Head of caudate nucleus (tissue), 42 donors: ENCODE measurements at regions not wholly inside any gene's neighbourhood (a gene's known extent, or its start where the extent isn't known, plus 50 kb on each side); places are given as distances from the start of the nearest gene placed in this dataset.

Experiments used
- DNase-seq, 42 donors: peaks; one replicate each; pipeline versions ENCODE4 v3.0.0 to v3.0.0-alpha.2; 2020 to 2021; ENCODE audit warnings: mixed read lengths in 7 of 42
- intact Hi-C: fragments of 100-400 bp; cut with DNase I; formaldehyde crosslinking; loops from one replicate; pipeline ENCODE4 v1.15.0; 2022

- intact Hi-C loops: no loop called here
- peak in 3 of 42 donors; percentile 3 to 30 (median 15) for DNase-seq
Measured at GRCh38 chr9:89797937-89798455, 193.2 kb downstream of the GADD45G start.

- peak in 2 of 42 donors; percentile 18 to 27 for DNase-seq
- intact Hi-C loops: no loop called here
Measured at GRCh38 chr9:89798547-89799120, 193.8 kb downstream of the GADD45G start.

- peak in 2 of 42 donors; percentile 19 to 30 for DNase-seq
- intact Hi-C loops: no loop called here
Measured at GRCh38 chr9:89799221-89799620, 194.4 kb downstream of the GADD45G start.

GRCh38 chr9:89799766-89800165 is 195.0 kb downstream of the GADD45G start:
- peak in 1 of 42 donors; percentile 18 for DNase-seq
- intact Hi-C loops: loop anchor here (10.0 kb wide), 1 partner anchor 195 kb away; the partner anchor contains the start of gene GADD45G

DNA sequence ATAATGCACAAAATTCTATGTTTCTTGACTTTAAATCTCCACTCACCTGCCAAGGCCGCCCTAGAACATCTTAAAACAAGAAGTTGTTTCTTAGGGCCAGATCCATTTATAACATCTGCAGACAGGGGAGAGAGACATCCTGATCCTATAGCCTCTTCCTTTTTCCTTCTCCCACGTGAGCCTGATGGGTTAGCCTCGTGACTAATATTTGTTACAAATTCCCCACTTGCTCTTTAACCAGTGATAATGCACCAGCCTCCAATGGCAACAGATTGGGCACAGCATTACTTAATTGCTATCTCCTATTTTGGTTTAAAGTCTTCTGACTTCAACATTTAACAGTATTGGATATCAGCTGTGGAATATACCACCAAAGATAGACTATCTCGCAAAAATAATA is 196.5 kb downstream of the GADD45G start:
- peak in 1 of 42 donors; percentile 15 for DNase-seq
- intact Hi-C loops: loop anchor here (10.0 kb wide), 1 partner anchor 197 kb away; the partner anchor contains the start of gene GADD45G

DNA sequence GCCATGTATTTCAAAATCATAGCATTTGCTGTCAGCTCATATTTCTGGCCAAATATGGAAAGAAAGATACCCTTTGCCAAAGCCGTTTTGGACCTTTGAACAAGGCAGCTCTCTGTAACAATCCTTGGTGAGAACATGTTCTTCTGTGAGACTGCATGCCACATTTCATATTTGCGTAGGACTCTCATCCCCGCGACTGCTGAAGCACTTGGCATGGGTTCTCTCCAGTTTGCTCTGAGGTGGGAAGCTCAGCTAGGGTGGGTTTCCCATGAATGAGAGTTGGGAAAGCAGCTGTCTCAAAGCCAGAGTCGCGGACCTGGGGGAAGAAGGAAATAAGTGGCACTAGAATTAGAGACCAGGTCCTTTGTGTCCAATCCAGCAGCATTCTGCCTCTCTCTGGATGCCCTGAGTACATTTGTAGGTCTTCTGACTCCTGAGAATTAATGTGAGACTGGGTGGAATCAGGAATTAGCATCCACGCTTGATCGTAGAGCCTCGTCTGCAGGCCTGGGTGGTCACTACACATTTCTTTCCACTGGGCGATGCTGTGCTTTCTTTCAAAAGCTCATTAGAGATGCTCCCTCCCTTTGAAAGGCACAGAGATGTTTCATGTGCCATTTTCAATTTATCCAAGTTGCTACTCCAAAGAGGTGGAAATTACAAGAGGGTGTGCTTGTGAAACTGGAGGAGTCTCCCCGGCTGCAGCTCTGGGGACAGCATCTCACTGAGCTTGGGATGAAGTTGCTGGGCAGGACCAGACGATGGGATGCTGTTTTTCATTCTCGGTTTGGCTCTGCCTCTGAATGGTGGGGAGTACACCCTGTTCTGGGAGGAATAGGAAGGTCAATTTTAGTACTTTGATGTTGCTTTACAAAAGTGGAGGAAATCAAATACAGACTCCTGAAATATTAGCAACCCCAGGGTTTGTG is 197.2 kb downstream of the GADD45G start:
- intact Hi-C loops: loop anchor here (10.0 kb wide), 1 partner anchor 197 kb away; the partner anchor contains the start of gene GADD45G
- DNase-seq: peak in 8 of 42 donors; percentile 14 to 57 (median 26)

DNA sequence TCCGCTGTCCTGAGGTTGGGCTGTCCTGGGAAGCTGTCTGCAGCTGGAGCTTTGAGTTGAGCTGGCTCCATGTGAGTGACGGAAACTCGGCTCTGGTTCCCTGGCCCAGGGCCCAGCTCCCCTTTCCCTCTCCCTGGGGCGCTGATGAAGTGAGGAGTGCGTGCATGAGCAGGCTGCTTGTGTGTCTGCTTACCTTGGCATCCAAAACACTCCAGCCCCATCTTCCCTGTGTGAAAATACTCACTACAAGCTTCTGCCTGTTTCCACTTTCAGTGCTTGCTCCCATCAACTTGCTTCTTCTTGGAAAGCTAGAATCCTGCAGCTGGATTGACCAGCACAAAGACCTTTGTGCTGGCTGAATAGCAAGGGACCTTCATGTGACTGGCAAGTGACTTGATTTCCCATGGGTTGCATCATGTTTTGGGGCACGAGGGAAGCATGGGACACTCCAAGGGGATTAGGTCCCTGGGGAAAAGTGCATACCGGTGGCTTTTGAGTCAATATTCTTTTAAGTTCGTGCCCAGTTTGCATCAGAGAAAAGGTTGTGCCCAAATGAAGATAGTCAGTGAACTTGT is 198.1 kb downstream of the GADD45G start:
- intact Hi-C loops: loop anchor here (10.0 kb wide), 1 partner anchor 198 kb away; the partner anchor contains the start of gene GADD45G
- peak in 41 of 42 donors; percentile 19 to 86 (median 57) for DNase-seq

DNA sequence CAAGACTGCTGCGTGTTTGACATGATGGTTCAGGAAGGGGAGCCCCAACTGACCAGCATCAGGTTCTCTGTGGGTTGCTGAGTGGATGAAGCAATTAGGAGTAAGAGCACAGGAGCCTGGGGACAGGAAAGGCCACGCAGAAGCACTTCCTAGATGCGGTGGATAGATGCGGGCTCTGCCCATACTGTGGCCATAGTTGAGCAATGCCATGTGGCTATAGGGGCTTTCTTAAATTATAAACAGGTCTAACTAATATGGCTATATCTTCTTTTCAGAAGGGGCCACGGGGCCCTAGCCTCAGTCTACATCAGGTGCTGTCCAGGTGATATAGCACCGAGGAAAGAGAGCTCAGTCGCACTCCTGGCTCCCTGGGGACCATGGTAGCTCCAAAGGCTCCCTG is 198.6 kb downstream of the GADD45G start:
- intact Hi-C loops: loop anchor here (10.0 kb wide), 1 partner anchor 199 kb away; the partner anchor contains the start of gene GADD45G
- DNase-seq: peak in 4 of 42 donors; percentile 9 to 27 (median 22)

- intact Hi-C loops: loop anchor here (10.0 kb wide), 1 partner anchor 200 kb away; the partner anchor contains the start of gene GADD45G
- peak in 3 of 42 donors; percentile 6 to 25 (median 11) for DNase-seq
Measured at GRCh38 chr9:89804766-89805531, 200.1 kb downstream of the GADD45G start.

DNA sequence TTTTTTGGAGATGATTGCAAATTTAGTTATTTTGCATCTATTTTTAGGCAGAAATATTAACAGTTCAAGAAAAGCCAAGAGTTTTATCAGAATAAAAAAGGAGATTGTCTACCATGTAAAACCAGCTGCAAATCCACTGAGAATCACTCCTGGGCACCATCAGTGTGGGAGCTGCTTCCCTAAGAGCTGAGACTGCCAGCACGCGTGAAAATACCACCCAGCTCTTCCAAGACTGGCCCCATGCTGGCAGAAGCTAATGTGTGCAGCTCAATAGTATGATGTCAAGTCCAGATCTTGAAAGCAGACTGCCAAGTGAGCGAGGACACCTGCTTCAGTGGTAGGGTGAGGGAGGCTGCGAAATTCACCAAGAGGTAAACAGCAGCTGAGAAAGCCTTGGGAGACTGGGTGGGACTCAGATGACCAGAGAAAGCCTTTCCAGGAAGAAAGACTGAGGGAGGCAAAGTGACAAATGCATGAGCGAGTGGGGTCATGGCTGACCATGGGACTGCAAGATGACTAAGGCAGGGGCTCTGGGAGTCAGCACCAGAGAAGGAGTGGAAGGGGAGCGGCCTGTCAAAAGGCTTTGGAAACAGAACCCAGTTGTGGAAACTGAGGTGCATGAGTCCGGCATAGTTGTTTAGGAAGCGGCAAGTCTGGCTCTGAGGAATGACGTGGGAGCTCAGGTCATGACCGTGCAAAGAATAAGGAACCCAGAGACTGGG is 200.9 kb downstream of the GADD45G start:
- DNase-seq: peak in 5 of 42 donors; percentile 4 to 30 (median 23)
- intact Hi-C loops: loop anchor here (10.0 kb wide), 1 partner anchor 201 kb away; the partner anchor contains the start of gene GADD45G

- peak in 1 of 42 donors; percentile 17 for DNase-seq
- intact Hi-C loops: loop anchor here (10.0 kb wide), 1 partner anchor 202 kb away; the partner anchor contains the start of gene GADD45G
Measured at GRCh38 chr9:89806371-89807100, 201.7 kb downstream of the GADD45G start.

DNA sequence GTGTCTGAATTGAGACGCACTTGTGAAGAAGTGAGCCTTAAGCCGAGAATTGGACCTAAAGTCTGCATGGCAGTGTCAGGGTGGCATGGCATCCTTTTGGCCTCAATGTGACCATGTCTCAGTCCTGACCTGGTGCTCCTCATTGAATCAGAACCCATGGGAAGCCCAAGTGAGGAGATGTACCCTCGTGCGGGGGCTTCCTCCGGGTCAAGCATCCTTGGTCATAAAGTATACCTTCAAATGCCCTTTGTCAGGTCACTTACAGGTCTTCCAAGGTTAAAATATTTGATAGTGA is 202.2 kb downstream of the GADD45G start:
- intact Hi-C loops: loop anchor here (10.0 kb wide), 1 partner anchor 202 kb away; the partner anchor contains the start of gene GADD45G

DNA sequence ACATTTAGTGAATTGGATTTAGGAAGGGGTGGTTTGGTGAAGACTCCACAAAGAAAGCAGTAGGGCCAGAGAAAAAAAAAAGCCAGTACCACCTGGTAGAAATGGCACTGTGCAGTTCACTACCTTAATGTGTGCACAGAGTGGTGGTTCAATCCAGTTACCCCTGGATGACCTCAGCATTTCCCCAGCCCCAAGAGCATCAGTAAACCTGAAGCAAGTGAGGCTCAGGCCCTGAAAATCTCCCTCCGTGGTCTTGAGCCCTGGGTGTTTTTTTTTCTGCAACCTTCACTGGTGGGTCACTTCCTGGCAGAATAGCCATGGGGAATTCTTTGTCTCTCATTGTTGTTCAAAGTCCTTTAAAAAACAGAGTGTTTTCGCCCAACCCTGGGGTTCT is 202.9 kb downstream of the GADD45G start:
- peak in 2 of 42 donors; percentile 3 to 23 for DNase-seq
- intact Hi-C loops: loop anchor here (10.0 kb wide), 1 partner anchor 203 kb away; the partner anchor contains the start of gene GADD45G

More for the DNA sequence above, 202.2 kb downstream of the GADD45G start:
- peak in 3 of 42 donors; percentile 5 to 27 (median 10) for DNase-seq

- intact Hi-C loops: loop anchor here (10.0 kb wide), 1 partner anchor 203 kb away; the partner anchor contains the start of gene GADD45G
- DNase-seq: peak in 4 of 42 donors; percentile 4 to 40 (median 28)
Measured at GRCh38 chr9:89808076-89808755, 203.4 kb downstream of the GADD45G start.

GRCh38 chr9:89808756-89809181 is 204.0 kb downstream of the GADD45G start:
- intact Hi-C loops: loop anchor here (10.0 kb wide), 1 partner anchor 204 kb away; the partner anchor contains the start of gene GADD45G
- peak in 3 of 42 donors; percentile 20 to 27 (median 20) for DNase-seq

DNA sequence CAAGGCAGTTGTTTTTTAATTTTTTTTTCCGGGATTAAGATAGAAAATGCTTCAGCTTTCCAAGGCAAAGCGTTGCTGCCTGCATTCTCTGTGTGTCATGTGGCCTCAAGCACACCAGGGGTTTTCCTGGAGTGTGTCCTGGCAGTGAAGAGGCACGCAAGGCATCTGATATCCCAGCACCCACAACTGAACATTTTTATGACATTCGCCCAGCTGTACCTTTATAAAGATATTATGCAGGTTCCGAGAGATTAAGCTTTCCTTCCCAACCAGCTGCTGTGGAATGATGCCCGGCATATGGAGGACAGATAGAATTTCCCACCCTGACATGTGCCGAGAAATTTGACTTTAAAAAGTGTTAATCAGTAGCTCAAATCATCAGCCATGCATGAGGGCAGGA is 205.6 kb downstream of the GADD45G start:
- DNase-seq: peak in 3 of 42 donors; percentile 3 to 37 (median 18)
- intact Hi-C loops: no loop called here
